ENCODE measurements at regions not wholly inside any gene's neighbourhood (a gene's known extent, or its start where the extent isn't known, plus 50 kb on each side); places are given as distances from the start of the nearest gene placed in this dataset.

DNA sequence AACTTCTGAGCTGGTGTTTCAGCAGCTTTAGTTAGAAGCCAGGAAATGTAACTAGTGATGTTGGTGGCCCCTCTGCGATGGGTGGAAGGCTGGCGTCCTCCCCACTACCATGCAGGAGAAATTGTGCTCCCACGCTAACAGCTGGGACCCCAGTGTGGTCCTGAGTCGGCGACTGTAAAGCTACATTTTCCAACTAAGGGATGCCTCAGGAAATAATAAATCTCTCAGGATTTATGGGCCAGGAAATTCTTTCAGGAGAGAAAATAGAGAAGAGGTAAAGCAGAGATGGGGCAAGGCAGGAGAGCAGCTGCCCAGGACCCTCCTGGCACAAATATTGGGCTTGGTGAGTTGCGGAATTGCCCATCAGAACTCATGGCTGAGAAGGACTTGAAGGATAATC is 186.9 kb downstream of the OPA1 start:
- DNase-seq (ENCODE audit: low spot score) (no peak), ATAC-seq (ENCODE audit: low FRiP score) (no peak)
- TF ChIP-seq CTCF (IDR thresholded peaks at IDR 0.05): no peak

GRCh38 chr3:193780397-193780796 is 187.4 kb downstream of the OPA1 start:
- TF ChIP-seq CTCF (IDR thresholded peaks at IDR 0.05): no peak
- no peak for ATAC-seq (ENCODE audit: low FRiP score)
- DNase-seq (ENCODE audit: low spot score): no peak

GRCh38 chr3:193780810-193781478 is 187.9 kb downstream of the OPA1 start:
- ATAC-seq (ENCODE audit: low FRiP score): peak; percentile 85
- TF ChIP-seq CTCF (IDR thresholded peaks at IDR 0.05): peak in 2 of 3 donors; percentile 34 to 38
- DNase-seq (ENCODE audit: low spot score): peak; percentile 45

DNA sequence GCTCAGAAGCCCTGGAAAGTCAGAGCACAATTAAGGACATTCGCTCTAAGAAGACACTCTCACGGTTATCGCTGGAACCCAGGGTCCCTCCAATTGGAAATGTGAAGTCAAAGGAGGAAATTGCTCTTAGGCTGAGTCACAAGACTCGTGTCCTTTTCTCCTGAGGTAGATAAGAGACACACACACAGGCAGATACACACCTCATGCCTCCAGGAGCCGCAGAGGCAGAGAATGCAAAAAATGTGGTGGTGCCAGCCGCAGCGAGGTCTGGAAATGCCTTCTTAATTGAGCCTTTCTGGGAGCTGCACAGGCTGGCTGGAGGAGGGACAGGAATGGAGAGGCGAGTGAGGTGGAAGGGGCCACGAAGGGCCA is 189.3 kb downstream of the OPA1 start:
- TF ChIP-seq CTCF (IDR thresholded peaks at IDR 0.05): no peak
- no peak for ATAC-seq (ENCODE audit: low FRiP score)
- no peak for DNase-seq (ENCODE audit: low spot score)

DNA sequence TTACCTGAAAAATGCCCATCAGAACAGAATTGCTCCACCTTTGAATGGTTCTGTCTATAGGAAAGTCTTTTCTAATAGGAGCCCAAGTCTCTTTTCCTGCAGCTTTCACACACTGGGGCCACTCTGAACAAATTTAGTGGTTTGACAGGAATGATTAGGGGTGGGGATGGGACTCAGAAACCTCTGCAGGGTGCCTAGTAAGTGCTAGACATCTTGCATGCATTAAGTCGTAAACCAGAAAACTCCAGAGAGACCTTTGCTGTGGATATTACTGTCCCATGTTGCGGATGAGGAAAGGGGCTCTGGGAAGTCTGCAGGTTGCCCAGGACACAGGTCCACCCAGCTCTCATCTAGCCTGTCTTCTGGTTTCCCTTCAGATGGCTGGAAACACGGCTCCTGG is 189.7 kb downstream of the OPA1 start:
- no peak for TF ChIP-seq CTCF (IDR thresholded peaks at IDR 0.05)
- ATAC-seq (ENCODE audit: low FRiP score) (no peak), DNase-seq (ENCODE audit: low spot score) (no peak)

GRCh38 chr3:193783166-193783896 is 190.3 kb downstream of the OPA1 start:
- ATAC-seq (ENCODE audit: low FRiP score) (no peak), DNase-seq (ENCODE audit: low spot score) (no peak)
- no peak for TF ChIP-seq CTCF (IDR thresholded peaks at IDR 0.05)

DNA sequence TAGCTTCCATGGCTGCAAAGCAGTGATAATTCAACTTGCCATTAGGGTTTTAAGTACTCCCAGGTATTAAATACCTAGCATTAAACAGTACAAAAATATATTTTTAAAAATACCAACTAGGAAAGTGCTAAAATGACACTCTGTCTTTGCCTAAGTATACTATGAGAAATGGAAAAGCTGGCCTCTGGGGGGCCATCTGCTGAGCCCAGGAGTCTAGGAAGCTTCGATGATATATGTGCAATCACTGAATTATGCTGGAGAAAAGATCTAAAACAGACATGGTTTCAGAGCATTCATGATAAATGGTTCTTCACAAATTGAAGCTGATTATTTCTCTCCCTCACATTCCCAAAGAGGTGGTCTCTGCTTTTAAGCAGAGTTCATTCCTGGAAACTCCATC is 191.8 kb downstream of the OPA1 start:
- TF ChIP-seq CTCF (IDR thresholded peaks at IDR 0.05): no peak
- no peak for DNase-seq (ENCODE audit: low spot score)
- no peak for ATAC-seq (ENCODE audit: low FRiP score)
